SK-N-SH treated with all-trans-retinoic acid at 6 μM for 48 hours (cell line): ENCODE measurements at regions not wholly inside any gene's neighbourhood (a gene's known extent, or its start where the extent isn't known, plus 50 kb on each side); places are given as distances from the start of the nearest gene placed in this dataset.

ENCODE experiments used
- ATAC-seq: fragments of 200-7000 bp; cut with Tn5 transposase; 3 replicates; pipeline ENCODE4 v1.9.1; 2020; ENCODE audit warnings: mild to moderate bottlenecking, moderate library complexity
- ARNTL ChIP-seq: fragments of 450-650 bp; formaldehyde crosslinking; IDR thresholded peaks from 2 replicates; pipeline ENCODE4 v1.5.0; 2020; ENCODE audit warnings: low read depth, mild to moderate bottlenecking, moderate library complexity, borderline replicate concordance
- BACH2 ChIP-seq: fragments of 250-450 bp; sonication (Bioruptor Pico); IDR thresholded peaks from 2 replicates; pipeline ENCODE4 v1.9.0; 2021; ENCODE audit warnings: mild to moderate bottlenecking, borderline replicate concordance
- CSDC2 ChIP-seq: fragments of 250-450 bp; sonication (Bioruptor Pico); IDR thresholded peaks from 2 replicates; pipeline ENCODE4 v1.5.0; 2020; ENCODE audit warnings: mild to moderate bottlenecking, moderate library complexity
- CSRNP3 ChIP-seq: fragments of 250-450 bp; sonication (Bioruptor Pico); IDR thresholded peaks from 2 replicates; pipeline ENCODE4 v1.5.1; 2021; ENCODE audit warnings: mild to moderate bottlenecking, moderate library complexity
- ESRRG ChIP-seq: fragments of 250-450 bp; sonication (Bioruptor Pico); IDR thresholded peaks from 2 replicates; pipeline ENCODE4 v1.6.1; 2021; ENCODE audit warnings: mild to moderate bottlenecking
- GLIS3 ChIP-seq: fragments of 250-450 bp; sonication (Bioruptor Pico); IDR thresholded peaks from 2 replicates; pipeline ENCODE4 v1.5.0; 2020; ENCODE audit warnings: mild to moderate bottlenecking, moderate library complexity
- ISL1 ChIP-seq: fragments of 250-450 bp; sonication (Bioruptor Pico); IDR thresholded peaks from 2 replicates; pipeline ENCODE4 v2.1.2; 2022; ENCODE audit warnings: mild to moderate bottlenecking, moderate library complexity
- OSR1 ChIP-seq: fragments of 250-450 bp; sonication (Bioruptor Pico); IDR thresholded peaks from 2 replicates; pipeline ENCODE4 v1.8.0; 2022; ENCODE audit warnings: moderate library complexity, mild to moderate bottlenecking, inconsistent platforms
- POU6F1 ChIP-seq: fragments of 250-450 bp; sonication (Bioruptor Pico); IDR thresholded peaks from 2 replicates; pipeline ENCODE4 v1.8.0; 2021; ENCODE audit warnings: low read depth, mild to moderate bottlenecking, moderate library complexity, borderline replicate concordance
- PPARA ChIP-seq: fragments of 250-450 bp; sonication (Bioruptor Pico); IDR thresholded peaks from 2 replicates; pipeline ENCODE4 v1.5.0; 2020; ENCODE audit warnings: mild to moderate bottlenecking, borderline replicate concordance
- RARB ChIP-seq: fragments of 250-450 bp; sonication (Bioruptor Pico); IDR thresholded peaks from 2 replicates; pipeline ENCODE4 v1.8.0; 2021; ENCODE audit warnings: mild to moderate bottlenecking, moderate library complexity
- SNAI2 ChIP-seq: fragments of 250-450 bp; sonication (Bioruptor Pico); IDR thresholded peaks from 2 replicates; pipeline ENCODE4 v1.5.0; 2020; ENCODE audit warnings: mild to moderate bottlenecking, moderate library complexity
- TCF4 ChIP-seq: fragments of 250-450 bp; sonication (Bioruptor Pico); IDR thresholded peaks from 2 replicates; pipeline ENCODE4 v1.8.0; 2021; ENCODE audit warnings: mild to moderate bottlenecking, moderate library complexity, borderline replicate concordance
- TOX ChIP-seq: fragments of 250-450 bp; sonication (Bioruptor Pico); IDR thresholded peaks from 2 replicates; pipeline ENCODE4 v1.8.0; 2021; ENCODE audit warnings: mild to moderate bottlenecking, moderate library complexity, borderline replicate concordance
- ZC3H10 ChIP-seq: fragments of 250-450 bp; sonication (Bioruptor Pico); IDR thresholded peaks from 2 replicates; pipeline ENCODE4 v1.5.1; 2021; ENCODE audit warnings: mild to moderate bottlenecking, moderate library complexity
- ZFP3 ChIP-seq: fragments of 250-450 bp; sonication (Bioruptor Pico); IDR thresholded peaks from 2 replicates; pipeline ENCODE4 v1.5.0; 2020; ENCODE audit warnings: mild to moderate bottlenecking, moderate library complexity
- ZFP30 ChIP-seq: fragments of 450-650 bp; formaldehyde crosslinking; IDR thresholded peaks from 2 replicates; pipeline ENCODE4 v1.5.0; 2022; ENCODE audit warnings: mild to moderate bottlenecking, moderate library complexity
- ZNF565 ChIP-seq: fragments of 450-650 bp; formaldehyde crosslinking; conservative IDR thresholded peaks from 2 replicates; pipeline ENCODE4 v1.5.0; 2020; ENCODE audit warnings: low read depth, mild to moderate bottlenecking, moderate library complexity
- ZNF70 ChIP-seq: fragments of 450-650 bp; formaldehyde crosslinking; IDR thresholded peaks from 2 replicates; pipeline ENCODE4 v1.5.0; 2020; ENCODE audit warnings: mild to moderate bottlenecking, moderate library complexity
- ZNF8 ChIP-seq: fragments of 450-650 bp; formaldehyde crosslinking; IDR thresholded peaks from 2 replicates; pipeline ENCODE4 v1.5.0; 2020; ENCODE audit warnings: mild to moderate bottlenecking, moderate library complexity
- TF ChIP-seq, protein P1 (sequence below): fragments of 250-450 bp; sonication (Bioruptor Pico); IDR thresholded peaks from 2 replicates; pipeline ENCODE4 v1.5.1; 2020; ENCODE audit warnings: low read depth, mild to moderate bottlenecking, moderate library complexity

GRCh38 chr10:121115154-121115553 lies 264.0 kb downstream of the WDR11 start:
- TF ChIP-seq ESRRG (no peak), ARNTL (CRISPR knock-in tag) (no peak), CSRNP3 (CRISPR knock-in tag) (no peak)
- no peak for ATAC-seq

DNA sequence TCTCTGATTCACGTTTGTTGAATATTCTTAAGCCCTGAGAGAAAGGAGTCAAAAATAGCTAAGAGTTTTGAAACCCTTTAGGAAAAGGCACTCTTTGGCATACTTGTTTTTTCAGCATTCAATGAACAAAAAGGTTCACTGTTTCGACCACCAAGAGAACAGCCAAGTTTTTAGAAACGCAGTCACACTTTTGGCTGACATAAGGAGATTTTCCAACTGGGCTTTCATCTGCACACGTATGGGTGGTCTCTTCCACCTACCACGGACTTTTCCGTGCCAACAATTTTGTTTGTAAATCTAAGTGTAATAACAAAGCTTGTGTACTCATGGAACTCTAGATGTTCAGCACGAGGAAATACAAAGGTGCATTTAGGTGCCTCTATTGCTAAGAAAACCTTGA lies 270.3 kb downstream of the WDR11 start:
- ATAC-seq, result no peak
- TF ChIP-seq ZC3H10 (CRISPR knock-in tag) (no peak), ZFP30 (CRISPR knock-in tag) (no peak), ZNF8 (CRISPR knock-in tag) (no peak), POU6F1 (no peak), PPARA (CRISPR knock-in tag) (no peak), TOX (no peak), RARB (no peak), OSR1 (CRISPR knock-in tag) (no peak), SNAI2 (CRISPR knock-in tag) (no peak), ZNF70 (CRISPR knock-in tag) (no peak)
- TF ChIP-seq, all 23 proteins: peak for 0

- TF ChIP-seq CSDC2 (CRISPR knock-in tag) (no peak), ZFP30 (CRISPR knock-in tag) (no peak), ZNF565 (CRISPR knock-in tag) (no peak), SNAI2 (CRISPR knock-in tag) (no peak), TCF4 (CRISPR knock-in tag) (no peak), CSRNP3 (CRISPR knock-in tag) (no peak), GLIS3 (CRISPR knock-in tag) (no peak), ZNF70 (CRISPR knock-in tag) (no peak), ZFP3 (CRISPR knock-in tag) (no peak), TOX (no peak), BACH2 (CRISPR knock-in tag) (no peak), ZNF8 (CRISPR knock-in tag) (no peak), ESRRG (no peak), OSR1 (CRISPR knock-in tag) (no peak)
- TF ChIP-seq, protein P1, sequence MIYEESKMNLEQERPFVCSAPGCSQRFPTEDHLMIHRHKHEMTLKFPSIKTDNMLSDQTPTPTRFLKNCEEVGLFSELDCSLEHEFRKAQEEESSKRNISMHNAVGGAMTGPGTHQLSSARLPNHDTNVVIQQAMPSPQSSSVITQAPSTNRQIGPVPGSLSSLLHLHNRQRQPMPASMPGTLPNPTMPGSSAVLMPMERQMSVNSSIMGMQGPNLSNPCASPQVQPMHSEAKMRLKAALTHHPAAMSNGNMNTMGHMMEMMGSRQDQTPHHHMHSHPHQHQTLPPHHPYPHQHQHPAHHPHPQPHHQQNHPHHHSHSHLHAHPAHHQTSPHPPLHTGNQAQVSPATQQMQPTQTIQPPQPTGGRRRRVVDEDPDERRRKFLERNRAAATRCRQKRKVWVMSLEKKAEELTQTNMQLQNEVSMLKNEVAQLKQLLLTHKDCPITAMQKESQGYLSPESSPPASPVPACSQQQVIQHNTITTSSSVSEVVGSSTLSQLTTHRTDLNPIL (CRISPR knock-in tag), result no peak
- ATAC-seq, result no peak
Observed at GRCh38 chr10:121127151-121127906, 276.2 kb downstream of the WDR11 start.

DNA sequence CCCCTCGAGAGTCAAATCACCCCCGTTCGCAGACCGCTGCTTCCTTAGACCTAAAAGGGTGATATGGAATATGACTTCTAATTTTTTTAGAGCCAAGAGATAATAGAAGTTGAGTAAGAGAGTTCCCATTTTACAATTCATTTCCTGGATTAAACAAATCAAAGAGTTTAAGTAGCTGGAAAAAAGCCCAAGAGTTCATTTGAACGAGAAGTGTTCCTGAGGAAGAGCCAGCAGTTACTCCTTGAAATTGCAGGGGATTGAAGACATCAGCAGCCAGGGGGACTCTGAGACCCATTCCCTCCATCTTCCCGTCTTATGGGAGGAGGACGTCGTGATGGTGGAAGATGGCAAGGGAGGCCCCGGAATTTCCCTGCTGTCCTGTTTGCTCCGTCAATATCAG lies 277.0 kb downstream of the WDR11 start:
- no peak for ATAC-seq
- TF ChIP-seq TCF4 (CRISPR knock-in tag) (no peak), CSRNP3 (CRISPR knock-in tag) (no peak), ZFP30 (CRISPR knock-in tag) (no peak), ZC3H10 (CRISPR knock-in tag) (no peak), ZNF70 (CRISPR knock-in tag) (no peak), ZNF565 (CRISPR knock-in tag) (no peak), OSR1 (CRISPR knock-in tag) (no peak), ISL1 (CRISPR knock-in tag) (no peak), POU6F1 (no peak), ZFP3 (CRISPR knock-in tag) (no peak), SNAI2 (CRISPR knock-in tag) (no peak), BACH2 (CRISPR knock-in tag) (no peak), ZNF8 (CRISPR knock-in tag) (no peak), ESRRG (no peak)
- TF ChIP-seq, protein P1 (CRISPR knock-in tag), result no peak
